CD4-positive, alpha-beta T cell treated with Interleukin-17A for 1 hour (primary cell): ENCODE measurements at regions not wholly inside any gene's neighbourhood (a gene's known extent, or its start where the extent isn't known, plus 50 kb on each side); places are given as distances from the start of the nearest gene placed in this dataset.

Source experiments
- DNase-seq: peaks from one replicate; pipeline ENCODE4 v3.0.0-alpha.2; 2020

GRCh38 chr20:4600308-4601014 is 85.8 kb upstream of the PRNP start:
- DNase-seq, result no peak

- no peak for DNase-seq
Observed at GRCh38 chr20:4597215-4597614, 89.0 kb upstream of the PRNP start.

- DNase-seq, result no peak
Observed at GRCh38 chr20:4593149-4593525, 93.1 kb upstream of the PRNP start.

GRCh38 chr20:4592316-4593148 is 93.7 kb upstream of the PRNP start:
- DNase-seq, result peak; percentile 29

GRCh38 chr20:4591975-4592315 is 94.3 kb upstream of the PRNP start:
- no peak for DNase-seq

- DNase-seq, result no peak
Observed at GRCh38 chr20:4585758-4586157, 100.5 kb upstream of the PRNP start.

GRCh38 chr20:4585104-4585753 is 101.0 kb upstream of the PRNP start:
- no peak for DNase-seq

- no peak for DNase-seq
Observed at GRCh38 chr20:4584510-4584909, 101.7 kb upstream of the PRNP start.

GRCh38 chr20:4581838-4582237 is 104.4 kb upstream of the PRNP start:
- DNase-seq, result no peak

GRCh38 chr20:4578375-4578774 is 107.9 kb upstream of the PRNP start:
- no peak for DNase-seq

- DNase-seq, result no peak
Observed at GRCh38 chr20:4574356-4574690, 111.9 kb upstream of the PRNP start.

GRCh38 chr20:4573564-4574355 is 112.5 kb upstream of the PRNP start:
- DNase-seq, result no peak

GRCh38 chr20:4571759-4572531 is 114.3 kb upstream of the PRNP start:
- no peak for DNase-seq

- no peak for DNase-seq
Observed at GRCh38 chr20:4569865-4570264, 116.4 kb upstream of the PRNP start.

- no peak for DNase-seq
Observed at GRCh38 chr20:4569092-4569491, 117.2 kb upstream of the PRNP start.

GRCh38 chr20:4568361-4568959 is 117.8 kb upstream of the PRNP start:
- DNase-seq, result no peak

GRCh38 chr20:4567170-4567569 is 119.1 kb upstream of the PRNP start:
- no peak for DNase-seq

- DNase-seq, result peak; percentile 2
Observed at GRCh38 chr20:4563534-4563933, 122.7 kb upstream of the PRNP start.

GRCh38 chr20:4563031-4563430 is 123.2 kb upstream of the PRNP start:
- no peak for DNase-seq

GRCh38 chr20:4560667-4561066 is 125.6 kb upstream of the PRNP start:
- no peak for DNase-seq

GRCh38 chr20:4559906-4560305 is 126.3 kb upstream of the PRNP start:
- DNase-seq, result no peak

- no peak for DNase-seq
Observed at GRCh38 chr20:4559106-4559505, 127.2 kb upstream of the PRNP start.
